H9 (cell line): ENCODE measurements at regions not wholly inside any gene's neighbourhood (a gene's known extent, or its start where the extent isn't known, plus 50 kb on each side); places are given as distances from the start of the nearest gene placed in this dataset.

Source experiments
- DNase-seq: peaks from one replicate; pipeline ENCODE4 v3.0.0-alpha.2; 2017
- H2AFZ ChIP-seq: one replicate; pipeline ENCODE4 v1.6.1; 2013; ENCODE audit warnings: mild to moderate bottlenecking, low read length, control low read depth, moderate library complexity
- H2AK5ac ChIP-seq: 2 replicates; pipeline ENCODE4 v1.6.1; 2013; ENCODE audit warnings: low read length, control low read depth, mixed read lengths; ENCODE audit not compliant: insufficient read length
- H2BK120ac ChIP-seq: one replicate; pipeline ENCODE4 v1.6.1; 2013; ENCODE audit warnings: low read depth, mild to moderate bottlenecking, low read length, control low read depth, inconsistent platforms; ENCODE audit not compliant: poor library complexity, severe bottlenecking
- H2BK12ac ChIP-seq: 2 replicates; pipeline ENCODE4 v1.6.1; 2013; ENCODE audit warnings: low read length, control low read depth, mixed read lengths, low read depth; ENCODE audit not compliant: insufficient read length
- H2BK15ac ChIP-seq: 2 replicates; pipeline ENCODE4 v1.6.1; 2013; ENCODE audit warnings: low read depth, low read length, control low read depth
- H2BK20ac ChIP-seq: one replicate; pipeline ENCODE4 v1.6.1; 2013; ENCODE audit warnings: low read depth, mild to moderate bottlenecking, low read length, control low read depth, inconsistent platforms; ENCODE audit not compliant: poor library complexity, severe bottlenecking
- H2BK5ac ChIP-seq: 2 replicates; pipeline ENCODE4 v1.6.1; 2013; ENCODE audit warnings: low read length, control low read depth, mixed read lengths; ENCODE audit not compliant: insufficient read length
- H3K14ac ChIP-seq: 2 replicates; pipeline ENCODE4 v1.6.1; 2013; ENCODE audit warnings: low read length, control low read depth; ENCODE audit not compliant: insufficient read depth
- H3K18ac ChIP-seq: 2 replicates; pipeline ENCODE4 v1.6.1; 2013; ENCODE audit warnings: low read depth, mild to moderate bottlenecking, mixed read lengths, low read length, control low read depth; ENCODE audit not compliant: insufficient read length
- H3K23ac ChIP-seq: 2 replicates; pipeline ENCODE4 v1.6.1; 2013; ENCODE audit warnings: low read length, control low read depth, mixed read lengths, low read depth; ENCODE audit not compliant: insufficient read length
- H3K23me2 ChIP-seq: 2 replicates; pipeline ENCODE4 v1.6.1; 2013; ENCODE audit warnings: low read depth, mild to moderate bottlenecking, mixed read lengths, low read length, control low read depth; ENCODE audit not compliant: insufficient read length, poor library complexity, severe bottlenecking
- H3K27ac ChIP-seq: 2 replicates; pipeline ENCODE4 v1.5.1; 2013; ENCODE audit warnings: low read length, control low read depth, mixed read lengths, low read depth; ENCODE audit not compliant: insufficient read length
- H3K27me3 ChIP-seq: 2 replicates; pipeline ENCODE4 v1.6.1; 2013; ENCODE audit warnings: low read length, control low read depth, inconsistent platforms; ENCODE audit not compliant: insufficient read depth
- H3K4ac ChIP-seq: 2 replicates; pipeline ENCODE4 v1.6.1; 2013; ENCODE audit warnings: low read depth, mild to moderate bottlenecking, control low read depth, inconsistent platforms, low read length, moderate library complexity
- H3K4me1 ChIP-seq: 2 replicates; pipeline ENCODE4 v1.6.1; 2013; ENCODE audit warnings: low read length, control low read depth, inconsistent platforms; ENCODE audit not compliant: insufficient read depth
- H3K4me2 ChIP-seq: 2 replicates; pipeline ENCODE4 v1.6.1; 2013; ENCODE audit warnings: low read length, control low read depth, mixed read lengths; ENCODE audit not compliant: insufficient read length, insufficient read depth
- H3K56ac ChIP-seq: 2 replicates; pipeline ENCODE4 v1.6.1; 2013; ENCODE audit warnings: low read depth, mild to moderate bottlenecking, mixed read lengths, low read length, control low read depth; ENCODE audit not compliant: insufficient read length
- H3K79me1 ChIP-seq: 2 replicates; pipeline ENCODE4 v1.6.1; 2013; ENCODE audit warnings: low read depth, mild to moderate bottlenecking, moderate library complexity, low read length, control low read depth, inconsistent platforms; ENCODE audit not compliant: insufficient read depth, poor library complexity, severe bottlenecking
- H3K79me2 ChIP-seq: 2 replicates; pipeline ENCODE4 v1.6.1; 2013; ENCODE audit warnings: low read length, control low read depth, inconsistent platforms; ENCODE audit not compliant: insufficient read depth
- H3K9ac ChIP-seq: 2 replicates; pipeline ENCODE4 v1.6.1; 2013; ENCODE audit warnings: low read length, control low read depth, mixed read lengths; ENCODE audit not compliant: insufficient read length; ENCODE audit errors: extremely low read depth
- H3K9me3 ChIP-seq: one replicate; pipeline ENCODE4 v1.6.1; 2013; ENCODE audit warnings: low read depth, low read length, inconsistent platforms; ENCODE audit not compliant: control insufficient read depth
- H3T11ph ChIP-seq: one replicate; pipeline ENCODE4 v1.6.1; 2013; ENCODE audit warnings: mild to moderate bottlenecking, low read length, control low read depth, inconsistent platforms
- H4K20me1 ChIP-seq: one replicate; pipeline ENCODE4 v1.6.1; 2013; ENCODE audit not compliant: control insufficient read depth, insufficient read length, insufficient read depth
- H4K5ac ChIP-seq: 2 replicates; pipeline ENCODE4 v1.6.1; 2013; ENCODE audit warnings: low read depth, mild to moderate bottlenecking, mixed read lengths, low read length, control low read depth; ENCODE audit not compliant: insufficient read length
- H4K8ac ChIP-seq: replicated peaks from 2 replicates; pipeline ENCODE4 v1.6.1; 2013; ENCODE audit warnings: low read length, control low read depth, mixed read lengths, low read depth; ENCODE audit not compliant: insufficient read length
- H4K91ac ChIP-seq: 2 replicates; pipeline ENCODE4 v1.6.1; 2013; ENCODE audit warnings: low read depth, mild to moderate bottlenecking, moderate library complexity, mixed read lengths, low read length, control low read depth; ENCODE audit not compliant: insufficient read length
- H3K27ac Mint-ChIP-seq, 3 experiments: 2 replicates in 2 of 3; 3 replicates in 1 of 3; pipeline ENCODE4 v1.8.0; 2020 to 2021; ENCODE audit warnings: mixed read lengths in 3 of 3, mild to moderate bottlenecking in 1 of 3, moderate library complexity in 1 of 3
- H3K27me3 Mint-ChIP-seq: 2 replicates; pipeline ENCODE4 v1.8.0; 2021; ENCODE audit warnings: low read depth, mild to moderate bottlenecking, moderate library complexity, mixed read lengths
- H3K36me3 Mint-ChIP-seq, 3 experiments: 2 replicates in 2 of 3; 3 replicates in 1 of 3; pipeline ENCODE4 v1.8.0; 2020 to 2021; ENCODE audit warnings: low read depth in 3 of 3, mixed read lengths in 3 of 3; ENCODE audit not compliant: insufficient read depth in 1 of 3
- H3K4me1 Mint-ChIP-seq, 2 experiments: 2 replicates each; pipeline ENCODE4 v1.8.0; 2020; ENCODE audit warnings: mixed read lengths in 2 of 2
- H3K4me3 Mint-ChIP-seq, 2 experiments: 2 replicates in 1 of 2; 3 replicates in 1 of 2; pipeline ENCODE4 v1.8.0; 2020 to 2021; ENCODE audit warnings: mild to moderate bottlenecking in 2 of 2, mixed read lengths in 2 of 2, moderate library complexity in 1 of 2
- H3K9me3 Mint-ChIP-seq, 2 experiments: 2 replicates in 1 of 2; 3 replicates in 1 of 2; pipeline ENCODE4 v1.8.0; 2020; ENCODE audit warnings: mild to moderate bottlenecking in 2 of 2, mixed read lengths in 2 of 2, moderate library complexity in 1 of 2
- WGBS: extraction: QIAGEN DNeasy Blood & Tissue Kit; methylation state at CpG from one replicate; pipeline ENCODE4 v1.1.7; 2013; ENCODE audit warnings: missing lambda C conversion rate, low lambda C conversion rate, mixed read lengths; ENCODE audit not compliant: insufficient read length; ENCODE audit errors: extremely low coverage; 5-methylcytosine and 5-hydroxymethylcytosine counted together
- TF ChIP-seq, protein P1 (sequence below): fragments of 200-600 bp; sonication (generic); conservative IDR thresholded peaks from 3 replicates; pipeline ENCODE4 v1.8.0; 2021; ENCODE audit warnings: antibody characterized with exemption, mild to moderate bottlenecking

DNA sequence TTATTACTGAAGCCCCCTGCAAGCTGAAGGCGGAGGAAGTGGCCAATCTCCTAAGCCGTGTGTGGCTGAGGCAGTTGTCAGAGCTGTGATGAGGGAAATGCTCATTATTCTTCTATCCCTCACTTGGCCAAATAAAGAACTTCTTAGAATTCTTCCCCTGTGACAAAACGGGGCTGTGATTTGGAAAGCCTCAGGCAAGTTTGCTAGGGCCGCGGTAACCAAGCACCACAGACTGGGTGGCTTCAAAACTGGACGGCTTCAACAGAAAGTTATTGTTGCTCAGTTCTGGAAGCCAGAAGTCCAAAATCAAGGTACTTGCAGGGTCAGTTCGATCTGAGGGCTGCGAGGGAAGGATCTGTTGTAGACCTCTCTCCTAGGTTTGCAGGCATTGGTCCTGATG lies 72.3 kb upstream of the STEAP1B start:
- Histone ChIP-seq H4K8ac (no peak overlapping the region), H2BK20ac (no peak overlapping the region), H3K23me2 (no peaks in the 10 kb centered on the region), H2AK5ac (no peak overlapping the region), H3K27me3 (no peaks in the 10 kb centered on the region), H2BK120ac (no peak overlapping the region), H2AFZ (no peak overlapping the region), H3K23ac (no peak overlapping the region), H3K4ac (no peak overlapping the region), H2BK5ac (no peak overlapping the region), H3K27ac (no peak overlapping the region), H3K79me2 (no peaks in the 10 kb centered on the region), H4K5ac (no peak overlapping the region), H4K91ac (no peak overlapping the region), H3K79me1 (no peaks in the 10 kb centered on the region), H2BK12ac (no peak overlapping the region), H3T11ph (no peak overlapping the region), H3K4me1 (no peaks in the 10 kb centered on the region), H4K20me1 (no peaks in the 10 kb centered on the region), H3K18ac (no peak overlapping the region), H2BK15ac (no peak overlapping the region), H3K56ac (no peak overlapping the region), H3K4me2 (no peak overlapping the region), H3K9me3 (no peaks in the 10 kb centered on the region), H3K14ac (no peak overlapping the region), H3K9ac (no peak overlapping the region)
- TF ChIP-seq, protein P1, sequence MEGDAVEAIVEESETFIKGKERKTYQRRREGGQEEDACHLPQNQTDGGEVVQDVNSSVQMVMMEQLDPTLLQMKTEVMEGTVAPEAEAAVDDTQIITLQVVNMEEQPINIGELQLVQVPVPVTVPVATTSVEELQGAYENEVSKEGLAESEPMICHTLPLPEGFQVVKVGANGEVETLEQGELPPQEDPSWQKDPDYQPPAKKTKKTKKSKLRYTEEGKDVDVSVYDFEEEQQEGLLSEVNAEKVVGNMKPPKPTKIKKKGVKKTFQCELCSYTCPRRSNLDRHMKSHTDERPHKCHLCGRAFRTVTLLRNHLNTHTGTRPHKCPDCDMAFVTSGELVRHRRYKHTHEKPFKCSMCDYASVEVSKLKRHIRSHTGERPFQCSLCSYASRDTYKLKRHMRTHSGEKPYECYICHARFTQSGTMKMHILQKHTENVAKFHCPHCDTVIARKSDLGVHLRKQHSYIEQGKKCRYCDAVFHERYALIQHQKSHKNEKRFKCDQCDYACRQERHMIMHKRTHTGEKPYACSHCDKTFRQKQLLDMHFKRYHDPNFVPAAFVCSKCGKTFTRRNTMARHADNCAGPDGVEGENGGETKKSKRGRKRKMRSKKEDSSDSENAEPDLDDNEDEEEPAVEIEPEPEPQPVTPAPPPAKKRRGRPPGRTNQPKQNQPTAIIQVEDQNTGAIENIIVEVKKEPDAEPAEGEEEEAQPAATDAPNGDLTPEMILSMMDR: no peak
- no peak overlapping the region for H3K27ac Mint-ChIP-seq
- H3K27me3 Mint-ChIP-seq: no peaks in the 10 kb centered on the region
- no peak overlapping the region for H3K4me3 Mint-ChIP-seq
- H3K36me3 Mint-ChIP-seq: no peaks in the 10 kb centered on the region
- DNase-seq: no peak
- H3K9me3 Mint-ChIP-seq: no peaks in the 10 kb centered on the region
- no CpG with 5 or more reads among the region's 8 CpGs for WGBS
- peaks cover 0 to 2% of the 10 kb centered on the region in 2 experiments; a peak in 1 of 4 replicates for H3K4me1 Mint-ChIP-seq
